Lung microvascular endothelial cell (primary cell): ENCODE measurements at regions not wholly inside any gene's neighbourhood (a gene's known extent, or its start where the extent isn't known, plus 50 kb on each side); places are given as distances from the start of the nearest gene placed in this dataset.
"Not testable (repeated sequence)": the region's sequence is repeated elsewhere in the genome, so short reads cannot be mapped to it uniquely, and the experiment has no call there.

Experiments used
- DNase-seq, 2 donors: peaks; one replicate each; pipeline versions ENCODE4 v3.0.0 to v3.0.0-alpha.2; 2010; ENCODE audit warnings: low read depth in 2 of 2

DNA sequence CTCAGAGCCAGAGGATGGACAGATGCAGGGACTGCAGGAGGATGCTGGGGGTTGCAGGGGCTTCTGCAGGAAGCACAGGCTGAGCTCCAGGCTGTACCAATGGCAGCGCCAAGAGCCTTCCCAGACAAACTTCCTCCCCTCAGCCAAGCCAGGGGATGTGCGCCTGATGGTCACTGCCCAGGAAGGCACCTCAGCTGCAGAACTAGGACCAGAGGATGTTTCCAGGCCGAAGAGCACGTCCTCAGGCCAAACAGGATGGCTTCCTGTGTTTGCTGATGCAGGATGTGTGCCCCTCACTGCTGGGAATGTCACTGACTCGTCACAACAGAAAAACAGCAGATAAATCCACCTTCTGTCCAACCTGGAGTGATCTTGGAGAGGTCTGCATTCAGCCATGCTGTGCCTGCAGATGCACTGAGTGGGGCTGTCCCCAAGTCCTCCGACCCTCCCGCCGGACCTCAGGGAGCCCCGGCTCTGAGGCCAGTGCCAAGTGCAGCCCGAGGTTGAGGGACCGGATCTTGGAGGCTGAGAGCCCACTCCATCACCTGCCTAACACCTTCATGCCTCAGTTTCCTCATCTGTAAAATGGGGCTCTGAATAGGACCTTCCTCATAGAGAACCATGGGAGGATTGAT, 152.5 kb upstream of the CHST15 start:
- peak in 1 of 2 donors; percentile 89 for DNase-seq

- no peak for DNase-seq
Observed at GRCh38 chr10:124245191-124245590, 151.8 kb upstream of the CHST15 start.

- no peak for DNase-seq
Observed at GRCh38 chr10:124244256-124244877, 151.0 kb upstream of the CHST15 start.

GRCh38 chr10:124243702-124244121, 150.3 kb upstream of the CHST15 start:
- DNase-seq: no peak

DNA sequence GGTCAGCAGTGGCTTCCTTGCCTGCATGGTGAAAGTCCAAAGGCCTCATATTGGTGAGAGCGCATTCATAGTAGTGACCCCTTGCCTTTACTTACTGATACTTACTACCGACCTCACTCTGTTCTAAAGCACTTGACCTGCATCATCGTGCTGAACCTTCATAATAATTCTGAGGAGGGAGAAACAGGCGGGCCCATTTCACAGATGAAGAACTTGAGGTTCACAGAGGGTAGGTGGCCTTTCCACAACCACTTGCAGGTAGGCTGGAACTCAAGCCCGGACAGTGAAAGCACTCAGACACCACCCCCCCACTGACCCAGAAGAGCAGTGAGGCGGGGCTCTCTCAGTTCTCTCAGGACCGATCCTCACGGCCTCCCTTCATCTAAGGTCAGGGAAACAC, 149.4 kb upstream of the CHST15 start:
- DNase-seq: no peak

GRCh38 chr10:124242365-124242764, 149.0 kb upstream of the CHST15 start:
- DNase-seq: no peak

DNA sequence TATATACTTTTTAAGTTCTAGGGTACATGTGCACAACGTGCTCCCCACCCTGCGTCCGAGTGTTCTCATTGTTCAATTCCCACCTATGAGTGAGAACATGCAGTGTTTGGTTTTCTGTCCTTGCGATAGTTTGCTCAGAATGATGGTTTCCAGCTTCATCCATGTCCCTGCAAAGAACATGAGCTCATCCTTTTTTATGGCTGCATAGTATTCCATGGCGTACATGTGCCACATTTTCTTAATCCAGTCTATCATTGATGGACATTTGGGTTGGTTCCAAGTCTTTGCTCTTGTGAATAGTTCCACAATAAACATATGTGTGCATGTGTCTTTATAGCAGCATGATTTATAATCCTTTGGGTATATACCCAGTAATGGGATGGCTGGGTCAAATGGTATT, 148.1 kb upstream of the CHST15 start:
- not testable (repeated sequence) for DNase-seq

GRCh38 chr10:124240839-124241291, 147.5 kb upstream of the CHST15 start:
- peak in 1 of 2 donors; percentile 64 for DNase-seq

DNA sequence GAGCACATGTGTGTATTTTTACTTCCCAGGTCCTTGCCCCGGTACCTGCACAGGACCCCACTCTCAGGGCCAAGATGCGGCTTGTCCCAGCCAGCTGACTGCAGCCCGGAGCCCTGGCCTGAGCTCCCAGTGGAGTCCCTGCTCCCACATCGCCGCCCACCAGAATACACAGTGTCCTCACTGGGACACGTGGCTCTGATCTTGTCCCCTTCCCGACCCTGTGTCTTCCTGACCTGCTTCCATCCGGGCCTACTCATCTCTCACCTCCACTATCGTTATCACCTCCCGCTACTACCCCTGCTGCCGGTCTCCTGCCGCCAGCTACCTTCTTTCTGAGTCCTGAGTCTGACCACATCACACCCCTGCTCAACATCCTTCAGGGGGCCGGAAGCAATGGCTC, 146.3 kb upstream of the CHST15 start:
- no peak for DNase-seq

DNA sequence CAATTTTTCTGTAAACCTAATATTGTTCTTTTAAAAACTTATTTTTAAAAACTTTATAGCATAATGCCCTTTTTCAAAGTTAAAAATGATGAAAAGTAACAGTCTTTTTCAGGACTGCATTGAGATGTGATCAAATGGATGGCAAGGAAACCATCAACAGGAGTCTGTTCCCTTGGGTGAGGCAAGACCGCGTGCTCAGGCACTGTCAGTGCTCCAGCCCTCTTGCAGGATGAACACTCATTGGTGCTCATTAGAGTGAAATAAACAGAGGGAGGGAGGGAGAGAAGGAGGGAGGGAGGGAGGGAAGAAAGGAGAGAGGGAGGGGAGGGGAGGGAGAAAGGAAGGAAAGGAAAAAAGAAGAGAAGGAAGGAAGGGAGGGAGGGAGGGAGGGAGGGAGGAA, 145.7 kb upstream of the CHST15 start:
- DNase-seq: no peak

GRCh38 chr10:124238367-124238766, 145.0 kb upstream of the CHST15 start:
- no peak for DNase-seq

DNA sequence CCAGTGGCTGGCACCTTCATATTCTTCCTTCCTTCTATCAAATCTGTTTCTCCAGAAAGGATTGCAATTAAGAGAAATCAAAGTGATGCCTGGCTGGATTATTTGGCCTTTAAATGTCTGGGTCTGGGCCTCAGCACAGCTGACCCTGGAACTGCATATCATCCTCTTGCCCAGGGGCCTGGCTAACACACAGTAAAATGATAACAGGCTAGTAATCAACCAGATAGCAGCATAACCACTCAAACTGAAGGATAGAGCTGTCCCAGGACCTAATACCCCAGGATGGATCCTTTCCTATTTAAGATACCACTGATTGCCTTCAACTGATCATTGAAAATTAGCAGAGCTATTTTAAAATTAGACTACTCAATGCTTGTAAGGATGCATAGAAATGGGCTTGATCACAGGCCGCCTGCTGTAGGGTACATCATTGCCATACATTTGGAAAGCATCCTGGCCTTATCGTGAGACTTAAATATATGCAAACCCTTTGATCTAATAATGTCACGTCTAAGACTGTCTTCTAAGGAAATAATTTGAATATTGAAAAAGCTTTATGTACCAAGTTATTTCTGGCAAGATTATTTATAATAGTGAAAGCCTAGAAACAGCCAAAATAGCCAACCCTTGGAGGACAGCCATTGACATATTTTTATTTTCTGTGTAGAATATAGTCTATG, 144.0 kb upstream of the CHST15 start:
- no peak for DNase-seq

GRCh38 chr10:124236816-124237215, 143.4 kb upstream of the CHST15 start:
- peak in 1 of 2 donors; percentile 91 for DNase-seq

DNA sequence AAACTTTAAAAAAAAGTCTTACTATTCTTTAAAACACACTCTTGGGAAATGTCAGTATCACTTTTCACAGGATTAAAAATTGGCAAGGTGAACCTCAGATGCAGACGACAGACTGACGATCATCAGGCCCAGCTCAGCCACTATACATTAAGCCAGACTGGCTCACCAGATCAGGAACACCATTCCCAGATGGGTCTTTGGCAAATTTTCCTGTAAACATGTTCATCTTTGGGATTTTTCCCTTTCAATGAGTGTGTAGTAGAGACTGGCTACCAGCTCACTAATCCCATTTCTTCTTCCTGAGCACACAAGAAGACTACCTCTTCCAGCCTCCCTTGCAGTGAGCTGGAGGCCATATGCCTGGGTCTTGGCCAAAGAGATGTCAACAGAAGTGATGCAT, 142.7 kb upstream of the CHST15 start:
- DNase-seq: no peak

GRCh38 chr10:124235232-124235631, 141.8 kb upstream of the CHST15 start:
- no peak for DNase-seq

DNA sequence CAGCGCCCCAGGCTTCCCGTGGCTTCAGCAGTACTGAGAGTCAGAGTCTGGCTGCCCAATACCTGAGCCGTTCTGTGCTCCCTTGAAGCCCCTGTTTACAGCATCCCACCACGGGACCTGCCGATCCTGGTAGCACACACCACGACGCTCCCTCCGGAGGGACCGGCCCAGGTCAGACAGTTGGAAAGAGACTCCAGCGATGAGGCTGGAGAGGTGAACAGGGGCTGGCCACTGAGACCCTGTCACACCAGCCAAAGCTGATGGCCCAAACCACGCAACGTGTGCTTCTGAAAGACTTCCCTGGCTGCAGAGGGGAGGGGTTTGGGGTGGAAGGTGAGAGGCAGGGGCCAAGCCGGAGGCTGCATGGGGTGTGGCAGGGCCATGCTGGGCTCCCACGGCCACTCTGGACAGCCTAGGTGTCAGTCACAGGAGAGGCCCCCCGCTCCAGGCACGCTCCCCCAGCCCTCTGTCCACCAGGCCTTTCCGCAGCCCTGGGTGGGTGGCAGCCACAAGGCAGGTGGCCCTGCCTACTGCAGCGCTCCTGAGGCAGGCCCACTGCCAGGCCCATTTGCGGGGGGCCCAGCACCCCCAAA, 140.2 kb upstream of the CHST15 start:
- no peak for DNase-seq

- peak in 1 of 2 donors; percentile 56 for DNase-seq
Observed at GRCh38 chr10:124232686-124233545, 139.5 kb upstream of the CHST15 start.

DNA sequence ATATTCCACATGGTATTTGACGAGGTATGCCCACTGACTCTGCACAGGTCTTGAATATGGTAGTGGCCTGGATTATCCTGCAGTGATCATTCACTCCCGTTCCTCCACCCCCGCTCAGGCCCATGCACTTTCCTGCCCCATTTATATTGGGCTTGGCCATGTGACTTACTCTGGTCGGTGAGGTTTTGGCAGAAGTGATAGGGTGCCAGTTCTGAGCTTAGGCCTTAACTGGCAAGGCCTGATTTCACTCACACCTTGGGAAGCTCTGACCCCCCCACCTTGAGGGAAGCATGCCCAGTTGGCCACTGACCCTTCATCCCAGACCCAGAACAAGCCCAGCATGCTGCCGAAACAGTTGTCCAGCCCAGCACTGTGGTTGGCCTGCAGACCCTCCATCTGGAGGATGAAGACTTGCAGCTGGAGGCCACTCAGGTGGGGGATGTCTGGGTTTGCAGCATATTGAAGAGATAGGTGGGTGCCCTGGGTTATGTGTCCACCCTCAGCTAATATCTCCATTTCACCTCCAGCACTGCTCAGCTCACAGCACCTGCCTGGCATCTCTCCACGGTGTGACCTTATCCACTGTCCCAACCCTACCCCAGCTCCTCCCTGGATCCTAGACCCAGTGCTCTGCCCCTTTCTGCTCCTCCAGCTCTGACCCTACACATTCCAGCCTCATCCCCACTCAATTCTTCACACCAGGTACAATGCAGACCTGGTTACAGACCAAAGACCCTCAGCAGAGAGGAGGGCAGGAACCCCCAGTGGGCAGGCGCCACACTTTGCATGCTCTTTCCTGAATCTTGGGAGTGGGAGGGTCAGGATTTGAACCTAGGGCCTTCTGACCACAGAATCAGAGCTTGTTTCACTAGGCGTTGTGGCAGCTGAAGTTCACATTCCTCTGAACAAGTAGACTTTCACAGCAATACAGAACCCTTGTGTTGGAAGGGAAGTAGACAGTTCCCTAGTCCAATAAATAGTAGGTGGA, 138.1 kb upstream of the CHST15 start:
- no peak for DNase-seq

DNA sequence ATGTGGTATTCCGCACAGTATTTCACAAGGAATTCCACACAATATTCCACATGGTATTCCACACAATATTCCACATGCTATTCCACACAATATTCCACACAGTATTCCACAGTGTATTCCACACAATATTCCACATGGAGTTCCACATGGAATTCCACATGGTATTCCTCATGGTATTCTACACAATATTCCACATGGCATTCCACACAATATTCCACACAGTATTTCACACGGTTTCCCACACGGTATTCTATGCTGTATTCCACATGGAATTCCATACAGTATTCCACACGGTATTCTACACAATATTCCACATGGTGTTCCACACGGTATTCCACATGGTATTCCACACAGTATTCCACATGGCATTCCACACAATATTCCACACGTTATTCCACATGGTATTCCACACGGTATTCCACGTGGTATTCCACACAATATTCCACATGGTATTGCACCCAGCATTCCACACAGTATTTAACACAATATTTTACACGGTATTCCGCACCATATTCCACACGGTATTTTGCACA, 137.3 kb upstream of the CHST15 start:
- no peak for DNase-seq
